ENCODE measurements at regions not wholly inside any gene's neighbourhood (a gene's known extent, or its start where the extent isn't known, plus 50 kb on each side); places are given as distances from the start of the nearest gene placed in this dataset.

DNA sequence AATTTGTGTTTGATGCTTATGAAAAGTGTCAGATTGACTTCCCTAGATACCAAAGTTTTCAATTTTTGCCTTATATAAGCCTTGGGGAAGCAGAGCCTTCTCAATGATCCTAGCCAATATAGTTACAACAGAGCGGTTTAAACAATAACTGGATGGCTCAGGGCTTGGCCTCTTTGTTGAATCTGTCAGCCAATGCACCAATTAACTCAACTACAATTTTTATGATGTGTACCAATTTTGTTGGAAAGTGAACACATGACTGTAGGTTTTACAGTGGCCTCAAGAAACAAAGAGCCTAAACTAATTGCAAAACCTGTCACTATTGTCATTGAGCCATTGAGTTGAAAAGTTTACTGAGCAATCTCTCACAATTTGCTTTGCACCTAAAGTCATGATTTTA lies 71.6 kb upstream of the RGS18 start:
- 86% methylated on average over 1 of the region's 1 CpG for WGBS (ENCODE audit: insufficient coverage)
- Histone ChIP-seq H3K36me3 (ENCODE audit: control insufficient read depth, insufficient read depth, low read length) (no peaks in the 10 kb centered on the region), H3K4me1 (ENCODE audit: control insufficient read depth, insufficient read depth, low read length) (no peaks in the 10 kb centered on the region), H3K27me3 (ENCODE audit: control insufficient read depth, insufficient read depth, low read length) (no peaks in the 10 kb centered on the region), H3K27ac (ENCODE audit: low read length) (no peak overlapping the region), H3K4me3 (ENCODE audit: low read length) (no peak overlapping the region), H3K9me3 (ENCODE audit: control insufficient read depth, insufficient read depth, low read length) (no peaks in the 10 kb centered on the region)
- DNase-seq (no peak), ATAC-seq (no peak)
- Mint-ChIP-seq H3K9me3 (peaks cover 6% of the 10 kb centered on the region in 2 donors), H3K27ac (no peak overlapping the region), H3K36me3 (no peaks in the 10 kb centered on the region), H3K27me3 (ENCODE audit: low read depth in 2 of 2) (no peaks in the 10 kb centered on the region), H3K4me3 (no peak overlapping the region), H3K4me1 (no peaks in the 10 kb centered on the region)
- intact Hi-C loops (cut with micrococcal nuclease): no loop called here
- TF ChIP-seq, protein P1, sequence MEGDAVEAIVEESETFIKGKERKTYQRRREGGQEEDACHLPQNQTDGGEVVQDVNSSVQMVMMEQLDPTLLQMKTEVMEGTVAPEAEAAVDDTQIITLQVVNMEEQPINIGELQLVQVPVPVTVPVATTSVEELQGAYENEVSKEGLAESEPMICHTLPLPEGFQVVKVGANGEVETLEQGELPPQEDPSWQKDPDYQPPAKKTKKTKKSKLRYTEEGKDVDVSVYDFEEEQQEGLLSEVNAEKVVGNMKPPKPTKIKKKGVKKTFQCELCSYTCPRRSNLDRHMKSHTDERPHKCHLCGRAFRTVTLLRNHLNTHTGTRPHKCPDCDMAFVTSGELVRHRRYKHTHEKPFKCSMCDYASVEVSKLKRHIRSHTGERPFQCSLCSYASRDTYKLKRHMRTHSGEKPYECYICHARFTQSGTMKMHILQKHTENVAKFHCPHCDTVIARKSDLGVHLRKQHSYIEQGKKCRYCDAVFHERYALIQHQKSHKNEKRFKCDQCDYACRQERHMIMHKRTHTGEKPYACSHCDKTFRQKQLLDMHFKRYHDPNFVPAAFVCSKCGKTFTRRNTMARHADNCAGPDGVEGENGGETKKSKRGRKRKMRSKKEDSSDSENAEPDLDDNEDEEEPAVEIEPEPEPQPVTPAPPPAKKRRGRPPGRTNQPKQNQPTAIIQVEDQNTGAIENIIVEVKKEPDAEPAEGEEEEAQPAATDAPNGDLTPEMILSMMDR (IDR thresholded peaks at IDR 0.05): no peak

DNA sequence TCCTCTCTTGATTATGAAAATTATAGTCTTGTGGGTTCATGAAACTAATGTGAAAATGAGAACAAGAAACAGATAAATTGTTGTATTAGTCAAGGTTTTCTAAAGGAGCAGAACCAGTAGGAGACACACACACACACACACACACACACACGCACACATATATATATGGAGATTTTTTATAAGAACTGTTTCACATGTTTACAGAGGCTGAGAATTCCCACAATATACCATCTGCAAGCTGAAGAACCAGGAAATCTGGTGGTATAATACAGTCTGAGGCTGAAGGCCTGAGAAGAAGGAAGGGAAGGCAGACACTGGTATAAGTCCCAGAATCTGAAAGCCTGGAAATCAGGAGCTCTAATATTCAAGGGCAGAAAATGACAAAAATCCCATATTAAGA lies 70.9 kb upstream of the RGS18 start:
- no peaks in the 10 kb centered on the region for H3K36me3 ChIP-seq (ENCODE audit: control insufficient read depth, insufficient read depth, low read length)
- intact Hi-C loops (cut with micrococcal nuclease): no loop called here
- ATAC-seq (no peak), DNase-seq (no peak)
- Mint-ChIP-seq H3K4me3 (no peak overlapping the region), H3K36me3 (no peaks in the 10 kb centered on the region), H3K9me3 (peaks cover 7 to 9% of the 10 kb centered on the region in 2 donors), H3K27ac (no peak overlapping the region), H3K4me1 (no peaks in the 10 kb centered on the region), H3K27me3 (ENCODE audit: low read depth in 2 of 2) (no peaks in the 10 kb centered on the region)
- TF ChIP-seq, protein P1 (IDR thresholded peaks at IDR 0.05): no peak
- no peak overlapping the region for H3K4me3 ChIP-seq (ENCODE audit: low read length)
- H3K4me1 ChIP-seq (ENCODE audit: control insufficient read depth, insufficient read depth, low read length): no peaks in the 10 kb centered on the region
- no CpG with 5 or more reads among the region's 1 CpG for WGBS (ENCODE audit: insufficient coverage)
- H3K27me3 ChIP-seq (ENCODE audit: control insufficient read depth, insufficient read depth, low read length): no peaks in the 10 kb centered on the region
- H3K27ac ChIP-seq (ENCODE audit: low read length): no peak overlapping the region
- no peaks in the 10 kb centered on the region for H3K9me3 ChIP-seq (ENCODE audit: control insufficient read depth, insufficient read depth, low read length)

DNA sequence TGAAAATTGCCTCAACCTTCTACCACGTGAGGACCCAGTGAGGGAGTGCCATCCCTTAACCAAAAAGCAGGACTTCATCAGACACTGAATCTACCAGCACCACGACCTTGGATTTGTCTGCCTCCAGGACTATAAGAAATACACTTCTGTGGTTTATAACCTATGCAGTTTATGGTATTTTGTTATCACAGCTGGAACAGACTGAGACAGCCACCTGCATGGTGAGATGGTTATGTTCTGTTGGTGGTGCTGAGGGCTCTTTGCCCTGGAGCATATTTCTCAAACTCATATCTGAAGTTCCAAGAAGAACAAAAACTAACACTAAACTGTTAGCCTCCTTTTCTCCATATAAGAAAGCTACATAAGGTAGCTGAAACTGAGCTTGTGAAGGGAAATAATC lies 69.8 kb upstream of the RGS18 start:
- H3K27me3 ChIP-seq (ENCODE audit: control insufficient read depth, insufficient read depth, low read length): no peaks in the 10 kb centered on the region
- no peak for DNase-seq
- H3K9me3 ChIP-seq (ENCODE audit: control insufficient read depth, insufficient read depth, low read length): no peaks in the 10 kb centered on the region
- intact Hi-C loops (cut with micrococcal nuclease): no loop called here
- no peaks in the 10 kb centered on the region for H3K36me3 ChIP-seq (ENCODE audit: control insufficient read depth, insufficient read depth, low read length)
- no peak overlapping the region for H3K4me3 Mint-ChIP-seq
- no peaks in the 10 kb centered on the region for H3K36me3 Mint-ChIP-seq
- peaks cover 7 to 9% of the 10 kb centered on the region in 2 donors for H3K9me3 Mint-ChIP-seq
- no peak overlapping the region for H3K27ac Mint-ChIP-seq
- no peaks in the 10 kb centered on the region for H3K27me3 Mint-ChIP-seq (ENCODE audit: low read depth in 2 of 2)
- no peaks in the 10 kb centered on the region for H3K4me1 ChIP-seq (ENCODE audit: control insufficient read depth, insufficient read depth, low read length)
- H3K4me3 ChIP-seq (ENCODE audit: low read length): no peak overlapping the region
- no peak for ATAC-seq
- TF ChIP-seq, protein P1 (IDR thresholded peaks at IDR 0.05): no peak
- no peaks in the 10 kb centered on the region for H3K4me1 Mint-ChIP-seq
- H3K27ac ChIP-seq (ENCODE audit: low read length): no peak overlapping the region
- 55% methylated on average over 2 of the region's 2 CpGs for WGBS (ENCODE audit: insufficient coverage)

DNA sequence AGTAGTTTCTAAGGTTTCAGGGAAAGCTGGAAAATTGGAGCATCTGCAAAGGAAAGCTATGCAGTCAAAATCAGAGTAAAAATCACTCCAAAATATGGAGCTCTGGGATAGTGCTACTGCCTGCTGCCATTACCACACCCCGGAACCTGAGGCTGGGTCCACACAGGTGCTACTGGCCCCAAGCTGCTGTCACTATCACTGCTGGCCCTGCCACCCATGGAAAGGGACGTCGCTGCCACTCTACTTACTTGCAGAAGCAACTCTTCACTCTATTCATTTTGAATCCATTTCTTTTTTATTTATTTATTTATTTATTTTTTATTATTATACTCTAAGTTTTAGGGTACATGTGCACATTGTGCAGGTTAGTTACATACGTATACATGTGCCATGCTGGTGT lies 60.3 kb upstream of the RGS18 start:
- no peaks in the 10 kb centered on the region for H3K4me1 Mint-ChIP-seq
- DNase-seq (no peak), ATAC-seq (no peak)
- peaks cover 6 to 16% of the 10 kb centered on the region in 2 donors for H3K9me3 Mint-ChIP-seq
- no peaks in the 10 kb centered on the region for H3K27me3 Mint-ChIP-seq (ENCODE audit: low read depth in 2 of 2)
- H3K4me1 ChIP-seq (ENCODE audit: control insufficient read depth, insufficient read depth, low read length): no peaks in the 10 kb centered on the region
- H3K4me3 Mint-ChIP-seq: no peak overlapping the region
- 83% methylated on average over 2 of the region's 4 CpGs for WGBS (ENCODE audit: insufficient coverage)
- no peak overlapping the region for H3K4me3 ChIP-seq (ENCODE audit: low read length)
- TF ChIP-seq, protein P1 (IDR thresholded peaks at IDR 0.05): no peak
- intact Hi-C loops (cut with micrococcal nuclease): no loop called here
- no peaks in the 10 kb centered on the region for H3K36me3 Mint-ChIP-seq
- no peaks in the 10 kb centered on the region for H3K36me3 ChIP-seq (ENCODE audit: control insufficient read depth, insufficient read depth, low read length)
- no peak overlapping the region for H3K27ac ChIP-seq (ENCODE audit: low read length)
- no peak overlapping the region for H3K27ac Mint-ChIP-seq
- no peaks in the 10 kb centered on the region for H3K27me3 ChIP-seq (ENCODE audit: control insufficient read depth, insufficient read depth, low read length)
- no peaks in the 10 kb centered on the region for H3K9me3 ChIP-seq (ENCODE audit: control insufficient read depth, insufficient read depth, low read length)

Measured in natural killer cell (primary cell).